Activated T-cell treated with anti-CD3 and anti-CD28 coated beads, Interleukin-2, amount 50 U/mL, for 4 hours (primary cell): ENCODE measurements at regions not wholly inside any gene's neighbourhood (a gene's known extent, or its start where the extent isn't known, plus 50 kb on each side); places are given as distances from the start of the nearest gene placed in this dataset.
"Not testable (repeated sequence)": the region's sequence is repeated elsewhere in the genome, so short reads cannot be mapped to it uniquely, and the experiment has no call there.

Source experiments
- ATAC-seq, 2 donors: fragments of 200-7000 bp; cut with Tn5 transposase; one replicate each; pipeline ENCODE4 v1.10.0; 2021
- DNase-seq: peaks from one replicate; pipeline ENCODE4 v3.0.0-alpha.2; 2020
- H3K27me3 Mint-ChIP-seq: one replicate; pipeline ENCODE4 v1.8.0; 2021; ENCODE audit warnings: low read depth, mixed read lengths
- H3K36me3 Mint-ChIP-seq: one replicate; pipeline ENCODE4 v1.8.0; 2022; ENCODE audit warnings: mixed read lengths; ENCODE audit not compliant: insufficient read depth
- H3K4me1 Mint-ChIP-seq: one replicate; pipeline ENCODE4 v1.8.0; 2021; ENCODE audit warnings: low read depth, mixed read lengths
- H3K4me3 Mint-ChIP-seq: one replicate; pipeline ENCODE4 v1.8.0; 2021; ENCODE audit warnings: mild to moderate bottlenecking, moderate library complexity, mixed read lengths
- H3K9me3 Mint-ChIP-seq: one replicate; pipeline ENCODE4 v1.8.0; 2021; ENCODE audit warnings: mixed read lengths

DNA sequence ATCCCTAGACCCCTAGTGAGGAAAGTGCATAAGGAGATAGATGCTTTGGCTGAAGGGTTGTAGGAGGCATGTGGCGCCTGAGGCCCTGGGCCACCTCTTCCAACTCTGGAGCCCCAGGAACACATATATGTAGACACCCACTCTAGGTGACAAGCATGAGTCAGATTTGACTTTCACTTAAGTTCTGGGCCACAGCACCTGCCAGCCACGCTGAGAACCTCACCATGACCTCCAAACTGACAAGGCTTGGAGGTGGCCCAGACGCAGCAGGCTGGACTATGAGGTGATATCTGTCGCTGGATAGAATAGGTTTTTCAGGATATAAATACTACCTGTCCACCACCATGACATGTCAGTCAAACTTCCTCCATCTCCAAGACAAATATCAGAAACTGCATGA, 894.0 kb upstream of the ZNF722 start:
- Mint-ChIP-seq H3K4me3 (no peak overlapping the region), H3K36me3 (no peaks in the 10 kb centered on the region), H3K27me3 (no peaks in the 10 kb centered on the region), H3K4me1 (no peaks in the 10 kb centered on the region), H3K9me3 (peaks cover 36% of the 10 kb centered on the region)
- DNase-seq (no peak), ATAC-seq (no peak)

GRCh38 chr7:63105978-63106377, 892.7 kb upstream of the ZNF722 start:
- H3K4me1 Mint-ChIP-seq: no peaks in the 10 kb centered on the region
- ATAC-seq: no peak
- H3K36me3 Mint-ChIP-seq: no peaks in the 10 kb centered on the region
- no peaks in the 10 kb centered on the region for H3K27me3 Mint-ChIP-seq
- peaks cover 31% of the 10 kb centered on the region for H3K9me3 Mint-ChIP-seq
- H3K4me3 Mint-ChIP-seq: no peak overlapping the region
- DNase-seq: no peak

DNA sequence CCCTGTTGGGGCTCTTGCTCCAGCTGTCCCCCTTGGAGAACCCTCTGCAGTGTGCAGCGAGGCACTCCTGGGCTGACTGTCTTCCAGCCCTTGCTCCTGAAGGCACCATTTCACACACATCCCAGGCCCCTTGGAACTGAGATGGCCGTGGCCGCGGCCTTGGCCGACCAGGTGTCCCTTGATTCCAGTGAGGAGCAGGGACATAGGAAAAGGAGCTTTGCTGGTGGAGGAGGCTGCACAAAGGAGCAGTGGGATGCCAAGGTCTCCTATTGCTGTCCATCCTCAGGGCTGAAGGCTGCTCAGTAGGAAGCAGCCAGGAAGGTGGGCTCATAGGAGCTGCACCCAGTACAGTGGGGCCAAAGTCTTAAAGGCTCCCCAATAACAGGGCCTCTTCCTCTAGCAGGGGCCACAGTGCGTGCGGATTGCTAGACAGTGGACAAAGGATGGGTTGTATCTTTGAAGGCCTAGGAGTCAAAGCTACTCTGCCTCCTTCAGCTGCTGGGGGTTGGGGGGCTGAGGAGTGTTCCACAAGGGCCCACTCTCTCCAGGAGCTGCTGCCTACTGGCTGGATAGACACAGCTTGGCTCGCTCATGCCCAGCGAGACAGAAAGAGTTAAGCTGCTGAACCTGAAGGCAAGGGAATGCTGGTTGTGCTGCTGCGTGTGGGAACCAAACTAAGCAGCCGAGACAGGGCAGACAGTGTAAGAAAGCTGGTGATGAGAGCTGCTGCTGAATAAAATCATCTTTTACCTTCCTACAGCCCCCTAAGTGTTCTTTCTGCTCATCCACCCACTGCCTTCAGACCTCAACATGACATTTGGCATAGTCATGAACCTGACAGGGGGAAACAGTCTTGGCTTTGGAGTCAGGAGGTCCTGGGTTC, 891.9 kb upstream of the ZNF722 start:
- H3K27me3 Mint-ChIP-seq: no peaks in the 10 kb centered on the region
- ATAC-seq (no peak), DNase-seq (no peak)
- H3K36me3 Mint-ChIP-seq: no peaks in the 10 kb centered on the region
- H3K9me3 Mint-ChIP-seq: peaks cover 26% of the 10 kb centered on the region
- H3K4me3 Mint-ChIP-seq: no peak overlapping the region
- no peaks in the 10 kb centered on the region for H3K4me1 Mint-ChIP-seq

GRCh38 chr7:63111511-63111910, 887.1 kb upstream of the ZNF722 start:
- ATAC-seq, H3K27me3 Mint-ChIP-seq, H3K4me1 Mint-ChIP-seq, DNase-seq, H3K36me3 Mint-ChIP-seq, H3K4me3 Mint-ChIP-seq: not testable (repeated sequence)
- H3K9me3 Mint-ChIP-seq: peaks cover 17% of the 10 kb centered on the region

DNA sequence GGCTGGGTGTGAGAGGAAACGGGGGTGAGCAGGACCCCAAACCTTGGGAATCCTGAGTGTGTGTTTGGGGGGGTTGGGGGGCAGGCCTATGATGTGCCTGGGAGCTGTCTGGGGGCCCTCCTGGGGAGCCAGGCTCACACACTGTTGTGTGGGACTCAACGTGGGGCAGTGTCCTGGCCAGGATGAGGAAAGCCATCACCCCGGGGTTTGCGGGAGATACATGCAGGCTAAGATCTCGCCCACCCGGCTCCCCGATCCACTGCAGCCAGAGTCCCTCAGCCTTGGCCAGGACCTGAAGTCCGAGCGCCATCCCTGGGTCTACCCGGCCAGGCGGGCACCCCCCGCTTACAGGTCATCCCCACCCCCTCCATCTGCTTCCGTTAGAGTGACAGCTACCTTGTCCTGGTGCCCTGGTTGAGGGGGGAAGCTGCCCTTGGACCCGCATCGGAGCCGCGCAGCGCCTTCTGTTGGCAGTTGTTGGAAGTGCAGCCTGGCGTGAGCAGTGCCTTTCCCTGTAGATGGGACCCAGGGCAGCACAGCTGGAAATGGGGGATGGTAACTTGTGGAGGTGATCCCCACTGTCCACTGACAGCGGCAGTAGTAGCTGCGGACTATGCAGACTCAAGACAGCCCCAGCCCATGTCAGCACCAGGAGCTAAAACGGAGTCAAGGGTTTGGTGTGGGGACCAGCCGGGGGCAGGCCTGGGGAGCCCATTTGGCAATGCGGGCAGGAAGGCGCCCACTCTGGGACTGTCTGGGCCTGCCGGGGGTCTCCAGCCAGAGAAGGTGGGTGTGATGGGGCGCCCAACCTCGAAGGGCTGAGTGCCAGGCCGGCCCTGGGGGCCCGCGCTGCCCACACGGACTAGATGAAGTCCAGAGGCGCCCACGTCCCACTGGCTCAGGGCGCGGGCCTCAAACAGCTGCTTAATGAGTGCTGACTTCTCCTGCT, 885.6 kb upstream of the ZNF722 start:
- Mint-ChIP-seq H3K4me1 (no peaks in the 10 kb centered on the region), H3K27me3 (no peaks in the 10 kb centered on the region), H3K36me3 (no peaks in the 10 kb centered on the region), H3K4me3 (no peak overlapping the region), H3K9me3 (peaks cover 25% of the 10 kb centered on the region)
- ATAC-seq: no peak
- no peak for DNase-seq

GRCh38 chr7:63113713-63114285, 884.9 kb upstream of the ZNF722 start:
- Mint-ChIP-seq H3K4me3 (no peak overlapping the region), H3K9me3 (peaks cover 28% of the 10 kb centered on the region), H3K27me3 (no peaks in the 10 kb centered on the region), H3K4me1 (no peaks in the 10 kb centered on the region), H3K36me3 (no peaks in the 10 kb centered on the region)
- ATAC-seq (no peak), DNase-seq (no peak)

GRCh38 chr7:63114371-63114985, 884.2 kb upstream of the ZNF722 start:
- H3K36me3 Mint-ChIP-seq: no peaks in the 10 kb centered on the region
- H3K9me3 Mint-ChIP-seq: peaks cover 28% of the 10 kb centered on the region
- DNase-seq: no peak
- H3K4me3 Mint-ChIP-seq: no peak overlapping the region
- H3K4me1 Mint-ChIP-seq: no peaks in the 10 kb centered on the region
- ATAC-seq: no peak
- H3K27me3 Mint-ChIP-seq: no peaks in the 10 kb centered on the region
